GM19035 (cell line): ENCODE measurements at regions not wholly inside any gene's neighbourhood (a gene's known extent, or its start where the extent isn't known, plus 50 kb on each side); places are given as distances from the start of the nearest gene placed in this dataset.
"Not testable (repeated sequence)": the region's sequence is repeated elsewhere in the genome, so short reads cannot be mapped to it uniquely, and the experiment has no call there.

Source experiments
- ATAC-seq: cut with Tn5 transposase; IDR thresholded peaks from one replicate; pipeline ENCODE4 v1.9.1; 2021; ENCODE audit not compliant: unreplicated experiment

GRCh38 chr13:75180805-75181455 is 301.0 kb downstream of the TBC1D4 start:
- no peak for ATAC-seq

DNA sequence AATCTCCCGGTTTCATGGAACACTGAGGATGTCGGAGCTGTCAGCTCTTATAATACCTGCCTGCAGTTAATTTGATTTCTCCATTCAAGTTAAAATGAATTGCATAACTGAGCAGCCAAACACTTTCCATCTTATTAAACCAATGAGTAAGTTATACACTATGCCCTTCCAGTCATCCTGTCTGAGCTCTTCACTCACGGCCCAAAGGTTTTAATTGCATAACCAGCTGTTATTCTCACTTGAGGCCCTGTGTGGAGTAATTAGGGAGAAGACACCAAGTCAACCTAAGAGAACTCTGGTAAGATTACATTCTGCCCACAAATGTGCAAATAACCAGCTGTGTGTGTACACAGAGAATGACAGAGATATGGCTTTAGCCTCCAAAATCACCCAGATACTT is 303.5 kb downstream of the TBC1D4 start:
- no peak for ATAC-seq

DNA sequence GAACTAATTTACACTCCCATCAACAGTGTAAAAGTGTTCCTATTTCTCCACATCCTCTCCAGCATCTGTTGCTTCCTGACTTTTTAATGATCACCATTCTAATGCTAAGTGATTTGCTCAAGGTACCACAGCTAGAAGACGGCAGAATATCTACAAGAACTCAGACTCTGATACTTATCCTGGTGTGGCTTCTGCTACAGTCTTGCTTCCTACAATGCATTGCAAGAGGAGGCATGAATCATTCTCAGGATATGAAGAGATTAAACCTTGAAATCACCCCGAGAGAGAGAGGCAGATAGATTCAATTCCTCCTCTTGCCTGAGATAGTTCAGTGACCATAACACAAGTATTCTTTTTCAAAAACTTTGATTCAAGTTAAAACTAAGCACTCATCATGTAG is 306.4 kb downstream of the TBC1D4 start:
- no peak for ATAC-seq

- ATAC-seq, result not testable (repeated sequence)
These were observed 306.9 kb downstream of the TBC1D4 start for GRCh38 chr13:75175097-75175496.

- no peak for ATAC-seq
These were observed 307.5 kb downstream of the TBC1D4 start for GRCh38 chr13:75174481-75174880.

DNA sequence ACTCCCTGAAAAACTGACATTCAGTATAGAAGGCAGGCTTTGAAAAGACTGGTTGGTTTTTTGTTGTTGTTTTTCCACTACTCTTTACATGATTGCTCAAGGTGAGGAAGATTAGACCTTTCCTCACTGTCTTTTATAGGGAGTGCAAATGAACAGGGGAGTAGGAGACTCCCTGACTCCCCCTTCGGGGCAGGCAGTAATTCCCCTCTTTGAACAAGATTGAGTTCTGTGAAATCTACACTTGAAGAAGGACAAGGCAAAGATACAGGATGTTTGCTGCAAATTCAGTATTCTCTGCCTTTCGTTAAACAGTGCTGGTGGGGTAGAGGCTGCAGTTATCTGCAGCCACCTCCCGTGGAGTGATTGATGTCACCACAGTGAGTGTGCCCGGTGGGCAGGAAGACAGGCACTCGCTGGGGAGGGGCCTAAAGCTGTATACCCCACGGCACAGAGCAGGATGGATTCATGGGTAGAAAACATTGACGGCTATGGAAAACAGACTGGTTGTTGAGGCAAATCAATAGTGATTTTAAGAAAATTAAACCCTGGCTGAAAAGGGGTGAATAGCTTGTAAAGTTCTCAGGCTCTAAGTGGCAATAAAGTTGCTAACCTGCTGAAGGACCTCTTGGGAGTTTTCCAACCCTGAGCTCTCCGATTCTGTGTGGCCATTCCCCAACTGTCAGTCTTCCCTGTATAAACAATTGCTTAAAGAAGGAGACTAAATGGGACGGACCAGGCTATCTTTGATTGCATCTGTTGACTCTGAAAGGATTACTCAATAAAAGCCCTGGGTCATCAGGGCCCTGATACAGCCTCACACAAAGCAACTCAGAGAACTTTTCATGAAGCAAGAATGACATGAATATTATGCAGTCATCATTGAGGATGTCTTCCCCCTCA is 308.3 kb downstream of the TBC1D4 start:
- ATAC-seq, result no peak

DNA sequence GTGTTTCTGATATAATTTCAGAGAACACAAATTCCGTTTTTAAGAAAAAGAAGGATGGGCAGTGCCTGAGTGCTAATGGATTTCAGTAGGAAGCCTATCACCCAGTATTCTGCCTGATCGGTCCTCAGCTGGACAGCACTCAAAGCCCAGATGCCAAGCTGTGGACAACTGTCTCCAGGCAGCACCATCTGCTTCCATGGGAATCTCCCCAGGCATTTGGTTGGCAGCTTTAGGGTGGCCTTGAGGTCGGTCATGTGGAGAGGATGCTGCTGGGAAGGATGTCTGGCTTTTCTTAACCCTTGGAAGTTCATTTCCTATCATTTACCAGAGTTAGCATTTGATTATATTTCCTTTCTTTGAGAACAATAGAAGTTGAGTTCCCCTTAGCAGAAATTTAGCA is 311.7 kb downstream of the TBC1D4 start:
- no peak for ATAC-seq

GRCh38 chr13:75165543-75166230 is 316.3 kb downstream of the TBC1D4 start:
- no peak for ATAC-seq

DNA sequence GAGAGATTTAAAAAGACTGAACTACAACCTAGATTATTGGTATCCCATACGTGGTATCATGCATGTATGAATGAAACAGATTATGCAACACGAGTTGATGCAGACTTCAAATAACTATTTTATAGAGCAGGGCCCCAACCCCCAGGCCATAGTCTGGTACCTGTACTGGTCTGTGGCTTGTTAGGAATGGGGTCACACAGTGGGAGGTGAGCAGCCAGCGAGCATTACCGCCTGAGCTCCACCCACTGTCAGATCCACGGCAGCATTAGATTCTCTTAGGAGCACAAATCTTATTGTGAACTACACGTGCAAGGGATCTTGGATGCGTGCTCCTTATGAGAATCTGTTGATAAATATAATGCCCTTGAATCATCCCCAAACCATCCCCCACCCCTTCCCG is 320.2 kb downstream of the TBC1D4 start:
- no peak for ATAC-seq

DNA sequence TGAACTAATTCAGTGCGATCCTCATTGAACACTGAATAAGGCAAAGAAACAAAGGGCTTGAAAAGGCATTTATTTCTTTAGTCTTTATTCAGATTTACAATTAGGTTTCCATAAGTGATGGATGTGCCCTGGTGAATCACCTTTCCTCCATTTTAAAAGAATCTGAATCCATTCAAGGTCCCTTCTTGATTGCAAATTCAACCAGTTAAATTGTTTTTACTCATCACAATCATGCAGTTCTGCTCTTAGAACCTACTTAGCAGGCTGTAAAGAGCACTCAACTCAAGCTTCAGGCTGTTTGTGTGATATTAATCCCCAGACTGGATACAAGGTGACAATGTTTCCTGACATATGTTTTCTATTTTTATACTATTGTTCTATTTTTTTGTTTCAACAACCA is 321.0 kb downstream of the TBC1D4 start:
- ATAC-seq, result no peak

GRCh38 chr13:75154331-75154730 is 327.6 kb downstream of the TBC1D4 start:
- no peak for ATAC-seq

- no peak for ATAC-seq
These were observed 328.1 kb downstream of the TBC1D4 start for GRCh38 chr13:75153834-75154233.

DNA sequence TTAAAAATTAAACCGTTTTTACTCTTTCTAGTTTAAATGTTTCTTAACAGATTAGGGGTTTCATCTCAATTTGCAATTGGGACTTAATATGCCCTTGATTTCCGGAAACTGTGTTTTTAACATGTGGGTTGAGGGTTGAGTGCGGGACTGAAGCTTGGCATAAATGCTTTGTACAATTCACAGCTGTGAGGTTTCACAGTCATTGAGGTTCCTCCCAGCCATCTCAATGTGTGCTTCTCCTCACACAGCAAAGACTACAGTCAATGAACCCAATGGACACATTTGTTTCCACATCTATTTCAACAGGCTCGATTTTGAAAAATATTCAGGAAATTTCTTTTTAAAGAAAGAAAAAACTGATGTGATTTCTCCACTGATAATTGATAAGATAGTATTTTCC is 328.6 kb downstream of the TBC1D4 start:
- no peak for ATAC-seq

- no peak for ATAC-seq
These were observed 330.8 kb downstream of the TBC1D4 start for GRCh38 chr13:75151081-75151643.

- no peak for ATAC-seq
These were observed 332.2 kb downstream of the TBC1D4 start for GRCh38 chr13:75149776-75150175.

- ATAC-seq, result no peak
These were observed 334.0 kb downstream of the TBC1D4 start for GRCh38 chr13:75147946-75148345.

DNA sequence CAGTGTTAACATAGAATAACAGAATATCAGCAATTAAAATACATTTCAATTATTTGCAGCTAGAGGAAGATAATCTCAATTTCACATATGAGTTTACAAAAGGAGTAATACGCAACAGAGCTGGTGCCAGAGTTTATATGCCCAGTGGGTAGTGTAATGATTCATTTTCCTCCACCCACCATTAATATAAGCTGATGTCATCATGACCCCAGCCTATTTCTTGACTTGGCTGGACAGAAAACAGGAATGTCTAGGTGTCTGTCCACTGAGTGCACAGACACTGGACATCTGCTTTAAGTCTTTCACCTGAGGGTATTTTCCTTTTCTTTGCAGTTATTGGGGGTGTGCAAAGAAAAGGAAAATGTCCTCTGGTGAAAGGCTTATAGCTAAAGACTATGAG is 335.5 kb downstream of the TBC1D4 start:
- ATAC-seq, result no peak

DNA sequence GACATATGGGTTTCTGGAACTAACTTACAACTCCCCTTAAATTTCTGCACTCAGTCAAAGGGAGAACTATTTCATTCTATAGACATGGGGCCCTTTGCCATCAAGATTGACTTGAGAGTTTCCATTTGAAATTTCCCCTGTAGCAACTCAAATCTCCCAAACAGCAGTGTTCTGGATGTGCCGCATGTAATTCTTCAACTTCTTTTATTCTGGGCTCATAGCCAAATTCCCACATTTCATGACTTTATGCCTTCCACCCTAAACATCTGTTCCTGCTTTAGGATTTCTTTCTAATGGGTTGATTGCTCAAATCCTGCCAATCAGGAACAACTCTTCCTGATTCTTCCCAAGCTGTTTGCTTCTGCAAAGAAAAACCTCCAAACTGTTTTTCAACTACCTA is 336.0 kb downstream of the TBC1D4 start:
- no peak for ATAC-seq

DNA sequence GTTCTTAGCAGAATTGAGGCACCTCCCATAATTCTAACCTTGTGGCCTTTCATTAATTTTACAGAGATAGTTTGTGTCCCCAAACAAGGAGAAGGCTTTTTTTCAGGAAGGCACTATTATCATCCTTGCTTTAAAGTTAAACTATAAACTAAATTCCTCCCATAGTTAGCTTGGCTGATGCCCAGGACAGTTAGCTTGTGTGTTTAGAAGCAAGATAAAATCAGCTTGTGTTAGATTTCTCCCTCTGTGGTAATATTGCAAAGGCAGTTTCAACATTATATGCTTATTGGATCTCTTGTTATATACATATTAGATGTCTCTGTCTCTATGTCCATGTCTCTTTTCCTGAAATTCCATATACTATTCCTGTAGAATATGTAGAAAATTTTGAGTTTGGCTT is 342.7 kb downstream of the TBC1D4 start:
- ATAC-seq, result no peak

DNA sequence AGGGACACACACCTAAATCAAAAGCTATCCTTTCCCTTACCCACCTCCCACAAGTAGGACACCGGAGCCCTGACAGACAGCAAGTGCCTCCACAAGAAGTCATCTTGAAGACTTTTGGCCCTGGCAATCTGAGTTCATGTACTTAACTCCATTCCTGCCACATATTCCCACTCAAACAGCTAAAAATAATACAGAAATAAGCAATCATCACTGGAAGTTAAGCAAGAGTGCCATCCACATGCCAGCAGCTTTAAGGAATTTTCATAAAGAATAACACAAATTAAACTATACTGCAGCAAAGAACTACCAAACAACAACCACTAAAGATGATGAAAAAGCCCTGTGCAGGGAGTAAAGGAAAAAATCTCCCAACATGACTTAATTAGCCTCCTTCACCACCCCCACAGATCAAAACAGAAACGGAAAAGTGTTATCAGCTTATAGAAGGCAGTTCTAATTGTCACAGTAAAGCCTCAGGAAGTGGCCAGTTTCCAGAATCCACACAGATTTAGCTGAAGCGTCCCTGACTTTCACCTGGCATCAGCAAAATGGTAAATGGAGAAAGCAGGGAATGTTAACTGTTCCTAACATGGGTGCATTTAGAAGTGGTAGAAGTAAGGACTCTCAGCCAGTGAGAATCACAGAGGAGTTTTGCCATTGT is 343.9 kb downstream of the TBC1D4 start:
- ATAC-seq, result no peak

GRCh38 chr13:75136151-75136550 is 345.8 kb downstream of the TBC1D4 start:
- ATAC-seq, result no peak
